ENCODE measurements at regions not wholly inside any gene's neighbourhood (a gene's known extent, or its start where the extent isn't known, plus 50 kb on each side); places are given as distances from the start of the nearest gene placed in this dataset.
A peak's percentile ranks its signal among the peaks of the same experiment; 100 is the strongest.

DNA sequence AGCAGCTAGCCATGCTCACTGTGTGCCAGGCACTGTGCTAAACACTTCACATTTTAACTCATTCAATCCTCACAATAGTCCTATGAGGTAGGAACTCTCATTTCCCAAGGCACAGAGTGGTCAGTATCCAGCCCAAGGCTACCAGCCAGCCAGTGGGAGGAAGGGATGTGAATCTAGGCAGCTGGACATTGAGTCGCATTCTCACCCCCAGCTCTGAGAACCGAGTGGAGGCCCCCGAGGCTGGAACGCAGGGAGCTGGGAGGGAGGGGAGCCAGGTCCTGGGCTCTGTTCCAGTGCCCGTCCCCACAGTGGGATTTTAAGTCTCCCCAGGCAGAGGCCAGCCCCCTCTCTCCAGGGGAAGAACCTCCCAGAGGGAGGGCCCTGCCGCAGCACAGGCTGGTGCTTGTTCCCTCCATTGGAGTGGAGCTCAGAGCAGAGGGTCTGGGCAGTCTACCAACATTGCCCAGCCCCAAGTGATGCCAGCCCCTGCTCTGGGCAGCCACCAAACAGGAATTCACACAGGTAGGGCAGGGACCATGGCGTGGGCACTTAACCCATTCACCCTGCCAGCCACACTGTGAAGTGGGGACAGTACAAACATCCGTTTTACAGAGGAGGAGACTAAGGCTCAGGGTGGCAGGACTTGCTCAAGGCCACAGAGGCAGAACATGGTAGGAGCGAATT is 131.3 kb downstream of the CEBPB start:
- peaks cover 2% of the 10 kb centered on the region for H3K27me3 ChIP-seq (ENCODE audit: control insufficient read depth, insufficient read depth, low read length)
- Mint-ChIP-seq H3K36me3 (no peaks in the 10 kb centered on the region), H3K9me3 (peaks cover 0 to 1% (median 0%) of the 10 kb centered on the region in 7 donors), H3K4me3 (no peak overlapping the region), H3K27me3 (peaks cover 6% of the 10 kb centered on the region), H3K27ac (no peak overlapping the region), H3K4me1 (no peaks in the 10 kb centered on the region)
- no peak overlapping the region for H3K27ac ChIP-seq (ENCODE audit: insufficient read depth, low read length, poor library complexity, severe bottlenecking)
- ATAC-seq (ENCODE audit: low read depth in 2 of 2) = no peak
- H3K9me3 ChIP-seq (ENCODE audit: control insufficient read depth in 2 of 2, low read length in 2 of 2) = no peaks in the 10 kb centered on the region
- no peak for DNase-seq
- no peak overlapping the region for H3K4me3 ChIP-seq (ENCODE audit: low read depth, low read length)
- no peaks in the 10 kb centered on the region for H3K4me1 ChIP-seq (ENCODE audit: control insufficient read depth, insufficient read depth, low read length, poor library complexity, severe bottlenecking)
- no peaks in the 10 kb centered on the region for H3K36me3 ChIP-seq (ENCODE audit: control insufficient read depth, insufficient read depth, low read length)

DNA sequence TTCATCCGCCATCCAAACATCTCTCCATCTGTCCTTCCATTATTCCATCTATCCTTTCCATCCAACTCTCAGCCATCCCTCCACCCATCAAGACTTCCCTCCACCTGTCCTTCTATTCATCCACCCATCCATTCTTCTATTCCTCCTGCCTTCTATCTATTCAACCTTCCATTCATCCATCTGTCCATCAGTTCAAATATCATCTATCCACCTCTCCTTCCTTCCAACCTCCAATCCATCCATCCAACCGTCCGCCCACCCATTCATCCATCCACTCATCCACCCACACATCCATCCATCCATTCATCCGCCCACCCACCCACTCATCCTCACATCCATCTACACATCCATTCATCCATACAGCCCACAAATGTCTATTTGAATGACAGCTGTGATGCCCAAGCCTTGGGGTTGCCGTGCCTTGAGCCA is 132.1 kb downstream of the CEBPB start:
- no peaks in the 10 kb centered on the region for H3K4me1 Mint-ChIP-seq
- H3K36me3 Mint-ChIP-seq = no peaks in the 10 kb centered on the region
- H3K4me3 ChIP-seq (ENCODE audit: low read depth, low read length) = no peak overlapping the region
- H3K9me3 ChIP-seq (ENCODE audit: control insufficient read depth in 2 of 2, low read length in 2 of 2) = no peaks in the 10 kb centered on the region
- DNase-seq = no peak
- H3K4me1 ChIP-seq (ENCODE audit: control insufficient read depth, insufficient read depth, low read length, poor library complexity, severe bottlenecking) = no peaks in the 10 kb centered on the region
- ATAC-seq (ENCODE audit: low read depth in 2 of 2) = no peak
- no peak overlapping the region for H3K27ac ChIP-seq (ENCODE audit: insufficient read depth, low read length, poor library complexity, severe bottlenecking)
- peaks cover 2% of the 10 kb centered on the region for H3K27me3 ChIP-seq (ENCODE audit: control insufficient read depth, insufficient read depth, low read length)
- no peak overlapping the region for H3K4me3 Mint-ChIP-seq
- peak overlapping the region in 1 of 3 donors; percentile 7 for H3K27ac Mint-ChIP-seq
- no peaks in the 10 kb centered on the region for H3K36me3 ChIP-seq (ENCODE audit: control insufficient read depth, insufficient read depth, low read length)
- peaks cover 0 to 1% (median 0%) of the 10 kb centered on the region in 7 donors for H3K9me3 Mint-ChIP-seq
- peaks cover 6% of the 10 kb centered on the region for H3K27me3 Mint-ChIP-seq

DNA sequence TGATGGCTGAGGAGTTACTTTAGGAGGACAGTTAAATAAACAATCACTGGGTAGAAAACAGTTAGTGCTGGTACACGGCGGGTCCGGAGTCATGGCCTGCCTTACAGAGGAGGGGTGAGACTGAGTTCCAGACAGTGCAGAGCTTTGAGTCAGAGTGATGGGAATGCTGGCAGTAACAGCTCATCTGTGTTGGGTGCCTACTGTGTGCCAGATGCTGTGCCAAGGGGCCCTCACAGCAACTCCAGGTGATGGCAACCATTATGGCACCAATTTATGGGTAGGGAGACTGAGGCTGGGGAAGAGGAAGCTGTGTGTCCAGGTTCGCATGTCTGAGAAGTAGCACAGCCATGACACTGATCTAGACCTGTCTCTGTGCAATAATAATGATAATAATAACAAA is 132.6 kb downstream of the CEBPB start:
- Mint-ChIP-seq H3K4me3 (no peak overlapping the region), H3K27ac (no peak overlapping the region), H3K4me1 (no peaks in the 10 kb centered on the region), H3K36me3 (no peaks in the 10 kb centered on the region), H3K27me3 (peaks cover 11% of the 10 kb centered on the region), H3K9me3 (peaks cover 0 to 4% (median 0%) of the 10 kb centered on the region in 7 donors)
- ATAC-seq (ENCODE audit: low read depth in 2 of 2) (no peak), DNase-seq (no peak)
- Histone ChIP-seq H3K4me3 (ENCODE audit: low read depth, low read length) (no peak overlapping the region), H3K36me3 (ENCODE audit: control insufficient read depth, insufficient read depth, low read length) (no peaks in the 10 kb centered on the region), H3K27me3 (ENCODE audit: control insufficient read depth, insufficient read depth, low read length) (peaks cover 2% of the 10 kb centered on the region), H3K9me3 (ENCODE audit: control insufficient read depth in 2 of 2, low read length in 2 of 2) (peaks cover 0 to 3% of the 10 kb centered on the region in 2 experiments), H3K27ac (ENCODE audit: insufficient read depth, low read length, poor library complexity, severe bottlenecking) (no peak overlapping the region), H3K4me1 (ENCODE audit: control insufficient read depth, insufficient read depth, low read length, poor library complexity, severe bottlenecking) (no peaks in the 10 kb centered on the region)

DNA sequence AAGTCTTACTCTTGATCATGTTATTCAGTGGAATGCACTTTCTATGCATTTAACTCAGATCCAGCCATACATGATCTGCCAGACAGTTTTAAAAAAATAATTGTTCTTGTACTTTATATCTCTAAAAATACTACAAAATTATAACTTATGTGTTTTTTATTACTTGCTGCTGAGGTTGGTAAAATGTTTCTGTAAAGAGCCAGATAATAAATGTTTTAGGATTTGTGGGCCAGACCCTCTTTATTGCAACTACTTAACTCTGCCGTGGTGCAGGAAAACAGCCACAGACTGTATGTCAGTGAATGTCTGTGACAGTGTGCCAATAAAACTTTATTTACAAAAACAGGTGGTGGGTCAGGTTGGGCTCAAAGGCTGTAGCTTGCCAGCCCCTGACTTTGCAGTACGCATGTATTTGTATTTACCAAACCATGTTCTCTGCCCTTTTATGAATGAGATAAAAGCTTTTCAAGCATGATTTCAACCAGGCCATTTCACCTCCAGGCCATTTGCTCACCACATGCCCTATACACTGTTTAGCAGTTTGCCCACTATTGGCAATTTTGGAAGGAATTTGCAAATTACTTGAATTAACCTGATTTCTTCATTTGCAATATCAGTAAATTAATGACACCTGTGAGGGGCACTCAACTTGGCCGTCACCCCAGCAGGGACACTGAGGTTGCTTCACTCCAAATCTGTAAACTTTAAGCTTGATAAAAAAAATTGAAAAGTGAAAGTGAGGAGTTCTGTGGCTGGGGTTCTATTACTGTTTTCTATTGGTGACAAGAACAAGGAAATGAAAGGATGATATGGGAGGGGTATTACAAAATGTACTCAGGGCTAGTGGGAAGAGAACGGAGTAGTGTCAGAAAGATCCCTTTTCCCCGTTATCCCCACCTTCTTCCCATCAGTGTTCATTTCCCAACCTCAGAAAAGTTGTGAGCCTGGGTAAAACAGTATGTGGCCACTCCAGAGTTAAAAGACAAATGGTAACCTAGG is 133.4 kb downstream of the CEBPB start:
- DNase-seq (no peak), ATAC-seq (ENCODE audit: low read depth in 2 of 2) (no peak)
- no peak overlapping the region for H3K4me3 Mint-ChIP-seq
- H3K27me3 Mint-ChIP-seq = peaks cover 15% of the 10 kb centered on the region
- H3K4me1 ChIP-seq (ENCODE audit: control insufficient read depth, insufficient read depth, low read length, poor library complexity, severe bottlenecking) = no peaks in the 10 kb centered on the region
- H3K9me3 ChIP-seq (ENCODE audit: control insufficient read depth in 2 of 2, low read length in 2 of 2) = peaks cover 0 to 10% of the 10 kb centered on the region in 2 experiments
- no peaks in the 10 kb centered on the region for H3K36me3 Mint-ChIP-seq
- peaks cover 0 to 4% (median 1%) of the 10 kb centered on the region in 7 donors for H3K9me3 Mint-ChIP-seq
- no peak overlapping the region for H3K27ac Mint-ChIP-seq
- H3K27me3 ChIP-seq (ENCODE audit: control insufficient read depth, insufficient read depth, low read length) = peaks cover 2% of the 10 kb centered on the region
- no peak overlapping the region for H3K4me3 ChIP-seq (ENCODE audit: low read depth, low read length)
- H3K4me1 Mint-ChIP-seq = no peaks in the 10 kb centered on the region
- H3K36me3 ChIP-seq (ENCODE audit: control insufficient read depth, insufficient read depth, low read length) = no peaks in the 10 kb centered on the region
- no peak overlapping the region for H3K27ac ChIP-seq (ENCODE audit: insufficient read depth, low read length, poor library complexity, severe bottlenecking)

DNA sequence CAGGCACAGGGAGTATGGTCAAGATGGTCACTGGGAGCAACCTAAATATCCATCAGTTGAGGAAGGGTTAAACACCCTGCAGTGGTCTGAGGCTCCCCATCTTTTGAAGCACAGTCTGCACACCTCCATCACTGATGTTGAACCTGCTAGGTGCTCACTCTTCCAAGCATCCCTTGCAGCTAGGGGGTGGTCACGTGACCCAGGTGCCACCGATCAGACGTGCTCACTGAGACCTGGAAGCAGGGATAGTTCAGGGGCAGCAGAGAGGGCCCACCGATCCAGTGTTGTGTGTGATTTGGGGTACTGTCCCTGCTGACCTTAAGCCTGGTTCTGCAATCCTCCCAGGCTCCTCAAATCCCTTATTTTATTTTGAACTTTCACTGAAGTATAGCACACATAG is 134.6 kb downstream of the CEBPB start:
- H3K36me3 Mint-ChIP-seq = no peaks in the 10 kb centered on the region
- DNase-seq = no peak
- Histone ChIP-seq H3K4me1 (ENCODE audit: control insufficient read depth, insufficient read depth, low read length, poor library complexity, severe bottlenecking) (no peaks in the 10 kb centered on the region), H3K9me3 (ENCODE audit: control insufficient read depth in 2 of 2, low read length in 2 of 2) (peaks cover 0 to 10% of the 10 kb centered on the region in 2 experiments), H3K4me3 (ENCODE audit: low read depth, low read length) (no peak overlapping the region), H3K27ac (ENCODE audit: insufficient read depth, low read length, poor library complexity, severe bottlenecking) (no peak overlapping the region), H3K36me3 (ENCODE audit: control insufficient read depth, insufficient read depth, low read length) (no peaks in the 10 kb centered on the region), H3K27me3 (ENCODE audit: control insufficient read depth, insufficient read depth, low read length) (peaks cover 2% of the 10 kb centered on the region)
- no peak overlapping the region for H3K27ac Mint-ChIP-seq
- ATAC-seq (ENCODE audit: low read depth in 2 of 2) = no peak
- H3K27me3 Mint-ChIP-seq = peaks cover 15% of the 10 kb centered on the region
- no peak overlapping the region for H3K4me3 Mint-ChIP-seq
- peaks cover 0 to 4% (median 1%) of the 10 kb centered on the region in 7 donors for H3K9me3 Mint-ChIP-seq
- H3K4me1 Mint-ChIP-seq = no peaks in the 10 kb centered on the region

GRCh38 chr20:50325651-50326050 is 135.0 kb downstream of the CEBPB start:
- Mint-ChIP-seq H3K27ac (no peak overlapping the region), H3K4me1 (no peaks in the 10 kb centered on the region), H3K9me3 (peaks cover 0 to 4% (median 1%) of the 10 kb centered on the region in 7 donors), H3K36me3 (no peaks in the 10 kb centered on the region), H3K4me3 (no peak overlapping the region), H3K27me3 (peaks cover 15% of the 10 kb centered on the region)
- Histone ChIP-seq H3K4me3 (ENCODE audit: low read depth, low read length) (no peak overlapping the region), H3K36me3 (ENCODE audit: control insufficient read depth, insufficient read depth, low read length) (no peaks in the 10 kb centered on the region), H3K9me3 (ENCODE audit: control insufficient read depth in 2 of 2, low read length in 2 of 2) (peaks cover 0 to 10% of the 10 kb centered on the region in 2 experiments), H3K27me3 (ENCODE audit: control insufficient read depth, insufficient read depth, low read length) (peaks cover 2% of the 10 kb centered on the region), H3K4me1 (ENCODE audit: control insufficient read depth, insufficient read depth, low read length, poor library complexity, severe bottlenecking) (no peaks in the 10 kb centered on the region), H3K27ac (ENCODE audit: insufficient read depth, low read length, poor library complexity, severe bottlenecking) (no peak overlapping the region)
- ATAC-seq (ENCODE audit: low read depth in 2 of 2) (no peak), DNase-seq (no peak)

DNA sequence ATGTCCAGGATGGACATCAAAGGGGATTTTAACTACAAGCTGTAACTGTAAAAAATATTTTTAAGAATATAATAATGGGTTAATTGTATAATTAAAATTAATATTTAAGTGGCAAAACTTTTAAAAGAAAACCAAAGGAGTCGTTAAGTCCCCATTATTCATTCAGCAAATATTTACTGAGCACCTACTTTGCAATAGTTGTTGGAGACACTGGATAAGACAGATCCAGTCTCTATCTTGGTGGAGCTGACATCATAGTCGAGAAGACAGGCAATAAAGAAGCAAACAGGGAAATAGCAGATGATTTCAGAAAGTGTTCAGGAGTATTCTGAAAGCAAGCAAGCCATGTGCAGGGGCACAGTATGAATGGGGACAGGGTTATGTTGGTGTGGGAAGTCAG is 137.0 kb downstream of the CEBPB start:
- Mint-ChIP-seq H3K9me3 (peaks cover 0 to 4% (median 1%) of the 10 kb centered on the region in 7 donors), H3K27ac (no peak overlapping the region), H3K27me3 (peaks cover 22% of the 10 kb centered on the region), H3K36me3 (no peaks in the 10 kb centered on the region), H3K4me1 (no peaks in the 10 kb centered on the region), H3K4me3 (no peak overlapping the region)
- Histone ChIP-seq H3K27me3 (ENCODE audit: control insufficient read depth, insufficient read depth, low read length) (peaks cover 2% of the 10 kb centered on the region), H3K4me3 (ENCODE audit: low read depth, low read length) (no peak overlapping the region), H3K4me1 (ENCODE audit: control insufficient read depth, insufficient read depth, low read length, poor library complexity, severe bottlenecking) (no peaks in the 10 kb centered on the region), H3K36me3 (ENCODE audit: control insufficient read depth, insufficient read depth, low read length) (no peaks in the 10 kb centered on the region), H3K9me3 (ENCODE audit: control insufficient read depth in 2 of 2, low read length in 2 of 2) (peaks cover 0 to 10% of the 10 kb centered on the region in 2 experiments), H3K27ac (ENCODE audit: insufficient read depth, low read length, poor library complexity, severe bottlenecking) (no peak overlapping the region)
- ATAC-seq (ENCODE audit: low read depth in 2 of 2) (no peak), DNase-seq (no peak)

Measured in CD4-positive, CD25-positive, alpha-beta regulatory T cell (primary cell).